HFF-Myc (cell line): ENCODE measurements at regions not wholly inside any gene's neighbourhood (a gene's known extent, or its start where the extent isn't known, plus 50 kb on each side); places are given as distances from the start of the nearest gene placed in this dataset.

Source experiments
- DNase-seq: peaks from one replicate; pipeline ENCODE4 v3.0.0-alpha.2; 2011; ENCODE audit warnings: low read depth; ENCODE audit errors: extremely low read depth
- H3K4me3 ChIP-seq: replicated peaks from 2 replicates; pipeline ENCODE4 v1.5.1; 2011; ENCODE audit warnings: low read depth, mild to moderate bottlenecking, control low read depth, low read length
- TF ChIP-seq, protein P1 (sequence below): IDR thresholded peaks from 2 replicates; pipeline ENCODE4 v1.5.1; 2012; ENCODE audit warnings: mild to moderate bottlenecking, low read depth, low read length, control low read depth; ENCODE audit errors: missing control alignments

DNA sequence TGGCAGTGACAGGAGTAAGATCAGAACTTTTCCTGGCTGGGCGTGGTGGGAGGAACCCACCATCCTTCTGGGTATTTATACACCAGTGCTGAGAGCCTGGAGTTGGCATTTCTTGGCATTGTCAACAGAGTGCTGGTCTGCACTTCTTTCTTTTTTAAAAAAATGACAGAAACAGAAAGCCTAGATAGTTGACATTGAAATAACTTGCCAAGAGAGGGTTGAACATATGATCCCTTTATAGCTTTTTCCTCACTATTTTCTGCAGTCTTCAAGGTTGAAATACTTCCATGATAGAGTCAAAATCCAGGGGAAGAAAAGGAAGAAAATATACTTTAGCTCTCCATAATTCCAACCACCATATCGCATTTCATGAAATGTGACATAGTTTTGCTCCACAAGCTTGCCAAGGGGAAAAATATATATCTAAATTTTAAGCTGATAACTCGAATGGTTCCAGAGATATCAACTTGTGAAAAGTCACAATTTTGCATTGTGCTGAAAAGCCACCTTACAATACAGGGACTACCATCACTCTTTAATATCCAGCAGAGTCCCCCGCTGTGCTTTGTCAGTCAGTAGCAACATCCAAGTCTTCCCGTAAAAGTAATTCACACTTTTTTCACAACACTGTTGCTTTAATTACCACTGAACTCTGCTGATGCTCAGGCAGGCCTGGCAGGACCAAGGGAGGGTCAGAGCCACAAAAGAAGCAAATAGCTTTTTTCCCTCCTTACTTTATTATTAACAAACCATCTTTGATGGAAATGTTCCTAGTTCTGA lies 764.9 kb upstream of the FANCL start:
- no peak overlapping the region for H3K4me3 ChIP-seq
- TF ChIP-seq, protein P1, sequence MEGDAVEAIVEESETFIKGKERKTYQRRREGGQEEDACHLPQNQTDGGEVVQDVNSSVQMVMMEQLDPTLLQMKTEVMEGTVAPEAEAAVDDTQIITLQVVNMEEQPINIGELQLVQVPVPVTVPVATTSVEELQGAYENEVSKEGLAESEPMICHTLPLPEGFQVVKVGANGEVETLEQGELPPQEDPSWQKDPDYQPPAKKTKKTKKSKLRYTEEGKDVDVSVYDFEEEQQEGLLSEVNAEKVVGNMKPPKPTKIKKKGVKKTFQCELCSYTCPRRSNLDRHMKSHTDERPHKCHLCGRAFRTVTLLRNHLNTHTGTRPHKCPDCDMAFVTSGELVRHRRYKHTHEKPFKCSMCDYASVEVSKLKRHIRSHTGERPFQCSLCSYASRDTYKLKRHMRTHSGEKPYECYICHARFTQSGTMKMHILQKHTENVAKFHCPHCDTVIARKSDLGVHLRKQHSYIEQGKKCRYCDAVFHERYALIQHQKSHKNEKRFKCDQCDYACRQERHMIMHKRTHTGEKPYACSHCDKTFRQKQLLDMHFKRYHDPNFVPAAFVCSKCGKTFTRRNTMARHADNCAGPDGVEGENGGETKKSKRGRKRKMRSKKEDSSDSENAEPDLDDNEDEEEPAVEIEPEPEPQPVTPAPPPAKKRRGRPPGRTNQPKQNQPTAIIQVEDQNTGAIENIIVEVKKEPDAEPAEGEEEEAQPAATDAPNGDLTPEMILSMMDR, result no peak
- no peak for DNase-seq

DNA sequence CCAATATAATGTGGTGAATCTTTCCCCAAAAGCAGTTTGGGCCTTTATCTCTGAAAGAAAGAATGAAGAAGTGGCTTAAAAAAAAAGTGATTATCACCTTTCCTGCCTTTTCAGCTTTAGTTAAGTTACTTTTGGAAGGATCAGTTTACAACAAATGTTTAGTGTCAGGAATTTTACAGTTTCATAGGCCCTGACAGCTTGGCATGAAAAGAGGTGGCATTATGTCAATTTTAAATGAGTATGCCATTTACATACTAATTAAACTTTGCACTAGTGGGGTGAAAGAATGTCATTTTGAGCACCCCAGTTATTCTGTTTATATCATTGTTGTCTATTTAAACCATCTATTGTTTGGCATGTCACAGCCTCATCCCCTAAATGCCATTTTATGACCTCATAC lies 763.5 kb upstream of the FANCL start:
- no peak overlapping the region for H3K4me3 ChIP-seq
- TF ChIP-seq, protein P1, result no peak
- DNase-seq, result no peak

DNA sequence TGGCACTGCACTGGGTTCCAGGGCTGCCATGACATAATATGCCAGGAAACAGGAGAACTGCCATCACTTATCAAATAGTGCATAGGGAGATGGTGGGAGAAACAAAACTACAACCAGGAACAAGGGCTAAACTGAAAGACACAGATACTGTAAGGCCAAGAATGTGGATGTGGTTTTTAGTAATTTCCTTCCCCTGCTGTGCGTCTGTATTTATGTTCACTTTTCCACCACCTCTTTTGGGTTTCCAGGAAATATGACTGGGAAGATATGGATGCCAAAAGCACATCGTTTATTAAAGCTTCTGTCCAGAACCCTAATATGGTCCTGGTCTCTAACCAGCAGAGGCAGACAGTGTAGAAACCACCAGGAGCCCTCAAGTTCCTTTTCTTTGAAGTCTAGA lies 759.7 kb upstream of the FANCL start:
- no peak overlapping the region for H3K4me3 ChIP-seq
- TF ChIP-seq, protein P1, result no peak
- DNase-seq, result no peak

DNA sequence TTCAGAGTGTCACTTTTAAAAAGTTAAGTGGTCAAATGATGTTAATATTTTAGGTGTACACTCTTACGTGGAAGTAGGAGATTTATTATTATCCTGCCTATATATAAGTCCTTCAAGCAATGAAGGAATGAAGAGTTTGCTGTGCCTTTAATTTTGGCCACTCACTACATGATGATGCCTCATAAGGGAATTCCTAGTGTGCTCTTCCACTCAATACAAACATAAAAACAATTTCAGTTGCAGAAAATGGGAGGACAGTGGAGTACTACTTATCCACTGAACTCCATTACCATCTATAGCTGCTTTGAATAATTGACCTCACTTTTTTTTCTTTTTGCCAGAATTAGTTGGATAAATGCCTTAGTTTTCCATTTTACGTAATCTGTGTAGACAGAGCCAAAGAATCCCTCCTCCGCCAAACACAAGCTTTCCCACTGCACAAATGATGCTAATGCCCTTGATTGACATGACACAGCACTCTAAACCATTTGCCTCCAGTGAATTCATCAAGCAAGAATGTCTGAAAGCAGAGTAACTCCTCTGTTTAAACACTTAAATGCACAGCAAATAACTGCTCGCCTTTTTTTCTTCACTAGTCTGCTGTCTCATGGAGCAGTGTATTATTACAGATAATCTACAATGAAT lies 751.1 kb upstream of the FANCL start:
- TF ChIP-seq, protein P1, result no peak
- no peak overlapping the region for H3K4me3 ChIP-seq
- DNase-seq, result no peak

DNA sequence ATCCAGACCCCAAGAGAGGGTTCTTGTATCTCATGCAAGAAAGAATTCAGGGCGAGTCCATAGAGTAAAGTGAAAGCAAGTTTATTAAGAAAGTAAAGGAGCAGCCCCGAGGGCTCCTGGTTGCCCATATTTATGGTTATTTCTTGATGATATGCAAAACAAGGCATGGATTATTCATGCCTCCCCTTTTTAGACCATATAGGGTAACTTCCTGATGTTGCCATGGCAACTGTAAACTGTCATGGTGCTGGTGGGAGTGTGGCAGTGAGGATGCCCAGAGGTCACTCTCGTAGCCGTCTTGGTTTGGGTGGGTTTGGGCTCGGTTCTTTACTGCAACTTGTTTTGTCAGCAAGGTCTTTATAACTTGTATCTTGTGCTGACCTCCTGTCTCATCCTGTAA lies 750.2 kb upstream of the FANCL start:
- H3K4me3 ChIP-seq, result no peak overlapping the region
- DNase-seq, result no peak
- TF ChIP-seq, protein P1, result no peak

DNA sequence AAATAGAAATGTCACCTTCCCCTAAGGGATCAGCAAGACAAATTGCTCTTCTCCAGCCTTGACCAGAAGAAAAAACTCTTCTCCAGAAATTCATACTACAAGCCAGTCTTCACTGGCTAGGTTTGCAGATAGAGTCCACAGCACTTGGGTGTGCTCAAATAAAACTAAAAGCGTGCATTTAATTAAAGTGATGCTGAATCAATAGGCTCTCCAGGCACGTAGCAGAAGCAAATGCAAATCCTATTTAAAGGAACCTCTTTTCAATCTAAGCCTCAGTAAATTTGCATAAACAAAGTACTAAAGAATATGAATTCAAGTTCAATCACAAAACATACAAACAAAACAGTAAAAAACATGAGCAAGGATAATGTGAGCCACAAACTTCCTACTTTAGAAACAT lies 744.4 kb upstream of the FANCL start:
- DNase-seq, result no peak
- TF ChIP-seq, protein P1, result no peak

DNA sequence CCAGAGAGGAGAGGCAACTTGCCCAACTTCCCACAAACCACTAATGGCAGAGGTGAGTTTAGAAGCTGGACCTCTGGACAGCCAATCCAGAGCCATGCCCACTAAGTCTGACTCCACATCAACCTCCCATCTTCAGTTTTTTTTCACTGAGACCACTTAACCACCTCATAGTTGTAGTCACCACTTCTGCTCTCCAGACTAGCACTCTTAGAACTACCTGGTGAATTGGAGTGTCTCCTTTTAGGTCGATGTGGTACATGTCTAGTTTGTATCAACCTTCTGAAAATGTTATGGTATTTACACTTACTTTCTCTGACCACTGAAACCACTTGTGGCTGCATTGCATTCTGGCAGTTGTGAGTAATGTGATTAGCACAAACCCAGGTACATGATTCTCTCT lies 743.6 kb upstream of the FANCL start:
- no peak for DNase-seq
- TF ChIP-seq, protein P1, result no peak
- no peak overlapping the region for H3K4me3 ChIP-seq

More for the DNA sequence above, 744.4 kb upstream of the FANCL start:
- no peak overlapping the region for H3K4me3 ChIP-seq
